Liver (tissue), 3 donors: ENCODE measurements at regions not wholly inside any gene's neighbourhood (a gene's known extent, or its start where the extent isn't known, plus 50 kb on each side); places are given as distances from the start of the nearest gene placed in this dataset.

Experiments
- ATF3 ChIP-seq: IDR thresholded peaks from 2 replicates; pipeline ENCODE4 v1.6.1; 2016; ENCODE audit warnings: antibody characterized with exemption
- CTCF ChIP-seq: fragments of 150-350 bp; IDR thresholded peaks from 2 replicates; pipeline ENCODE4 v1.5.1; 2017; ENCODE audit warnings: improper control_type of control experiment, low read depth, low read length; ENCODE audit not compliant: missing input control
- EGR1 ChIP-seq, 2 donors: IDR thresholded peaks; 2 replicates each; pipeline ENCODE4 v1.6.1; 2016 to 2018; ENCODE audit warnings: antibody characterized with exemption in 2 of 2, low read depth in 2 of 2
- GABPA ChIP-seq, 2 donors: IDR thresholded peaks in 1 of 2; conservative IDR thresholded peaks in 1 of 2; 2 replicates each; pipeline ENCODE4 v1.6.1; 2016; ENCODE audit warnings: antibody characterized with exemption in 2 of 2, mild to moderate bottlenecking in 1 of 2, moderate library complexity in 1 of 2
- HNF4A ChIP-seq, 2 donors: conservative IDR thresholded peaks; 2 replicates each; pipeline ENCODE4 v1.6.1; 2016; ENCODE audit warnings: antibody characterized with exemption in 2 of 2, mild to moderate bottlenecking in 2 of 2
- JUND ChIP-seq, 2 donors: IDR thresholded peaks; 2 replicates each; pipeline ENCODE4 v1.6.1; 2016; ENCODE audit warnings: antibody characterized with exemption in 2 of 2
- MAX ChIP-seq: IDR thresholded peaks from 2 replicates; pipeline ENCODE4 v1.6.1; 2016; ENCODE audit warnings: antibody characterized with exemption
- RAD21 ChIP-seq, 2 donors: IDR thresholded peaks; 2 replicates each; pipeline ENCODE4 v1.6.1; 2016; ENCODE audit warnings: antibody characterized with exemption in 2 of 2, mild to moderate bottlenecking in 2 of 2
- TAF1 ChIP-seq: conservative IDR thresholded peaks from 2 replicates; pipeline ENCODE4 v1.6.1; 2016; ENCODE audit warnings: antibody characterized with exemption, mild to moderate bottlenecking
- YY1 ChIP-seq: IDR thresholded peaks from 2 replicates; pipeline ENCODE4 v1.6.1; 2016; ENCODE audit warnings: antibody characterized with exemption, mild to moderate bottlenecking
- ZBTB33 ChIP-seq: IDR thresholded peaks from 2 replicates; pipeline ENCODE4 v1.6.1; 2016; ENCODE audit warnings: antibody characterized with exemption
- TF ChIP-seq, protein P1 (sequence below): IDR thresholded peaks from 2 replicates; pipeline ENCODE4 v1.6.1; 2016; ENCODE audit warnings: antibody characterized with exemption, mild to moderate bottlenecking
- donor health status: healthy.
- donor health status: healthy.

DNA sequence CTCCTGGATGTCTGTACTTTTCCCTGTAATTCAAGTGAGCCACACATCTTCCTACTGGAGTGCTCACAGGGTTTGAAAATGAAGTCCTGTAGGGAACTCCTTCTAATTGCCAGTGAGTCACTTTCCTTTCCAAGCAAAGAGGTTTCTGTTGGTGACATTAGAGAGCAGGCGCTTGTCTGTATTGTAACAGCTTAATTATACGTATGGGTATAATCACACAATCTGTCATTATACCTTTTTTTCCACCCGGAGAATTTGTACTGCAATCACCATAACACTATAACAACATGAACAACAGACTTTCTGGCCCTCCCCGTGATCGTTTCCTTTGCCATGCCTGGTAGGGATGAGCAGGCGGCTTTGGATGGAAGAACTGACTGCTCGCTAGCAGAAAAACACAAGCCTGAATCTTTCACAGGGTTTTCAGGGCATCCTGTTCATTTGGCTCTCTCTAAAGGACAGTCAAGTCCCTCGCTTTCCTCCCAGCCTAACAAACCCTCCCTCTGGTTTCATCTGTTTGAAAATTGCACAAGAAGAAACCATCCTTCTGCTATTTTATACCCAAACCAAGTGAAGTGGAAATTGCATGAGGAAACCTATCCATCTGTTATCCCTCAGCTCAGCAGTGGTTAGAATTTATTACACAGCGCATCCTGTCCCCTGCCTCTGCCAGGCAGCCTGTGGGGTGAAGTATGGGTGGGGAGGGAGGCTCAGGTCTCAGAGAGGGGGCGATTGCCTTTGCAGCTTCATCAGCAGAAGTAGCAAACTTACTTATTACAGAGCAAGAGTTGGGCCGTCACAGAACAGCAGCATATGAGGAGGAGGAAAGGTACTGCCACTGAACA, 307.0 kb upstream of the TLE4 start:
- no peak for TF ChIP-seq CTCF
- no peak for TF ChIP-seq MAX
- TF ChIP-seq TAF1, result no peak
- no peak for TF ChIP-seq YY1
- TF ChIP-seq EGR1 (IDR thresholded peaks at IDR 0.05; ENCODE audit: low read depth in 2 of 2), result no peak
- TF ChIP-seq, protein P1, sequence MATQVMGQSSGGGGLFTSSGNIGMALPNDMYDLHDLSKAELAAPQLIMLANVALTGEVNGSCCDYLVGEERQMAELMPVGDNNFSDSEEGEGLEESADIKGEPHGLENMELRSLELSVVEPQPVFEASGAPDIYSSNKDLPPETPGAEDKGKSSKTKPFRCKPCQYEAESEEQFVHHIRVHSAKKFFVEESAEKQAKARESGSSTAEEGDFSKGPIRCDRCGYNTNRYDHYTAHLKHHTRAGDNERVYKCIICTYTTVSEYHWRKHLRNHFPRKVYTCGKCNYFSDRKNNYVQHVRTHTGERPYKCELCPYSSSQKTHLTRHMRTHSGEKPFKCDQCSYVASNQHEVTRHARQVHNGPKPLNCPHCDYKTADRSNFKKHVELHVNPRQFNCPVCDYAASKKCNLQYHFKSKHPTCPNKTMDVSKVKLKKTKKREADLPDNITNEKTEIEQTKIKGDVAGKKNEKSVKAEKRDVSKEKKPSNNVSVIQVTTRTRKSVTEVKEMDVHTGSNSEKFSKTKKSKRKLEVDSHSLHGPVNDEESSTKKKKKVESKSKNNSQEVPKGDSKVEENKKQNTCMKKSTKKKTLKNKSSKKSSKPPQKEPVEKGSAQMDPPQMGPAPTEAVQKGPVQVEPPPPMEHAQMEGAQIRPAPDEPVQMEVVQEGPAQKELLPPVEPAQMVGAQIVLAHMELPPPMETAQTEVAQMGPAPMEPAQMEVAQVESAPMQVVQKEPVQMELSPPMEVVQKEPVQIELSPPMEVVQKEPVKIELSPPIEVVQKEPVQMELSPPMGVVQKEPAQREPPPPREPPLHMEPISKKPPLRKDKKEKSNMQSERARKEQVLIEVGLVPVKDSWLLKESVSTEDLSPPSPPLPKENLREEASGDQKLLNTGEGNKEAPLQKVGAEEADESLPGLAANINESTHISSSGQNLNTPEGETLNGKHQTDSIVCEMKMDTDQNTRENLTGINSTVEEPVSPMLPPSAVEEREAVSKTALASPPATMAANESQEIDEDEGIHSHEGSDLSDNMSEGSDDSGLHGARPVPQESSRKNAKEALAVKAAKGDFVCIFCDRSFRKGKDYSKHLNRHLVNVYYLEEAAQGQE, result no peak
- TF ChIP-seq ZBTB33, result no peak
- no peak for TF ChIP-seq RAD21 (IDR thresholded peaks at IDR 0.05)
- no peak for TF ChIP-seq JUND (IDR thresholded peaks at IDR 0.05)
- TF ChIP-seq GABPA (IDR thresholded peaks at IDR 0.05 in 1 of 2, conservative IDR thresholded peaks at IDR 0.05 in 1 of 2), result no peak
- no peak for TF ChIP-seq HNF4A (conservative IDR thresholded peaks at IDR 0.05)
- TF ChIP-seq ATF3, result no peak
